Ramos (cell line): ENCODE measurements at regions not wholly inside any gene's neighbourhood (a gene's known extent, or its start where the extent isn't known, plus 50 kb on each side); places are given as distances from the start of the nearest gene placed in this dataset.
"Not testable (repeated sequence)": the region's sequence is repeated elsewhere in the genome, so short reads cannot be mapped to it uniquely, and the experiment has no call there.

Experiments
- in situ Hi-C: fragments of 300-500 bp; cut with MboI; formaldehyde crosslinking; loops from one replicate; pipeline ENCODE4 v1.14.3; 2022; ENCODE audit warnings: low sequenced_read_pairs; ENCODE audit not compliant: unreplicated experiment

GRCh38 chr1:30155253-30155652, 568.1 kb downstream of the MATN1 start:
- in situ Hi-C loops, result not testable (repeated sequence)

- in situ Hi-C loops, result no loop called here
These were observed 569.5 kb downstream of the MATN1 start for GRCh38 chr1:30153743-30154449.

DNA sequence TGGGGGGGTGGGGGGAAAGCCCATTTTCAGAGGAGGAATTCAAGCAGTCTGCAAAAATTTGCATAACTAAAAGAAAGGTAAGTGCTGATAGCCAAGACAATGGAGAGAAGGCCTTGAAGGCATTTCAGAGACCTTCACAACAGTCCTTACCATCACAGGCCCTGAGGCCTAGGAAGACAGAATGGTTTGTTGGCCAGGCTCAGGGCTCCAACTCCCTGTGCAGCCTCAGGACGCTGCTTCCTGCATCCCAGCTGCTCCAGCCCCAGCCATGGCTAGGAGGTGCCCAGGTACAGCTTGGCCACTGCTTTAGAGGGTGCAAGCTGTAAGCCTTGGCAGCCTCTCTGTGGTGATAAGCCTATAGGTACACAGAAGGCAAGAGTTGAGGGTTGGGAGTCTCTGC, 571.6 kb downstream of the MATN1 start:
- in situ Hi-C loops, result no loop called here

GRCh38 chr1:30151119-30151518, 572.3 kb downstream of the MATN1 start:
- in situ Hi-C loops, result no loop called here

DNA sequence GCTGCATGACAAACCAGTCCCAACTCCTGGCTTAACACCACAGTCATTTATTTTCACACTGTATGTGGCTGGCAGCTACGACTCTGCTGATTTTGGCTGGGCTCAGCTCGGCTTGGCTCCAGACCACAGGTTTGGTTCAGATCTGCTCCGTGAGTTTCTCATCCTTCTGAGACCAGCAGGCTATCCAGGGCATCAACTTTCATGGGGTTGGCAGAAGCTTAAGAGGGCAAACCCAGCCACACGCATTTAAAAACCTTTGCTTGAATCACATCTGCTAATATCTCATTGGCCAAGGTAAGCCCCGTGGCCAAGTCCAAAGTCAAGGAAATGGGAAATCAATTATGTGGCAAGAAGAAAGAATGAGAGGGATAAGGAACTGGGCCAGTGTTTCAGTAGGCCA, 574.2 kb downstream of the MATN1 start:
- in situ Hi-C loops, result no loop called here

DNA sequence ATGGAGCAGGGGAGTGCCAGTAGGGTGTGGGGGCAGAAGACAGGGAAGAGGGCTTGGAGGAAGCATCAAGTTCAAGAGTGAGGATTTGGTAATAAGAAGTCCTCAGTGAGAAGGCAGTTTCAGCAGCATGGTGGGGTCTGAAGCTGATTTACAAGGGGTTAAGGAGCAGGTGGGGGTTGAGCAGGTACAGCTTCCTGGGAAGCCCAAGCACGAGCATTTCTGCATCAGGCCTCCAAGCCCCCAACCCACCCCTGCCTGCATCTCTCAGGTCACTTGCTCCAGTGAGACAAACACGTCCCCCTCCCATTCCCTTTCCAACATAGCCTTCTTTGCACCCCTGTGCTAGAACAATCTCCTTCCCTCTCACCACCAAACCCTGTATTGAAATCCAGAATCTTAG, 574.7 kb downstream of the MATN1 start:
- in situ Hi-C loops, result no loop called here

DNA sequence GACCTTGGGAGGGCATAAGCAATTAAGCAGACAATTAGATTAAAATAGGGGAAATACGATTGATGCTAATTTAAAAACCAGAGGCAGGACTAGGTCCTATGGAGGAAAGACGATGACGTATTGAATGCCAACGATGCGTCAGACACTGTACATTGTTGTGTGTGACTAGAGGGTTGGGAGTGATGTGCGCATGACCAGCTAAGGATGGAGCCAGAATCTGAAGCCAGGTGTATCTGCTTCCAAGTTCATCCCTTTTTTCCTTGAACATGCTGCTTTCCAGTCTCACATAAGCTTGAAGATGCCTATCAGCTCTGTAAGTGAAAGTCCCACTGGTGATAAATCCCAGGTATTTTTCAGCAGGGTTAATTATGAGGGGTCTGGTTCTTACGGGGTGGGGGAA, 576.2 kb downstream of the MATN1 start:
- in situ Hi-C loops, result no loop called here

GRCh38 chr1:30146448-30146847, 576.9 kb downstream of the MATN1 start:
- in situ Hi-C loops, result no loop called here

DNA sequence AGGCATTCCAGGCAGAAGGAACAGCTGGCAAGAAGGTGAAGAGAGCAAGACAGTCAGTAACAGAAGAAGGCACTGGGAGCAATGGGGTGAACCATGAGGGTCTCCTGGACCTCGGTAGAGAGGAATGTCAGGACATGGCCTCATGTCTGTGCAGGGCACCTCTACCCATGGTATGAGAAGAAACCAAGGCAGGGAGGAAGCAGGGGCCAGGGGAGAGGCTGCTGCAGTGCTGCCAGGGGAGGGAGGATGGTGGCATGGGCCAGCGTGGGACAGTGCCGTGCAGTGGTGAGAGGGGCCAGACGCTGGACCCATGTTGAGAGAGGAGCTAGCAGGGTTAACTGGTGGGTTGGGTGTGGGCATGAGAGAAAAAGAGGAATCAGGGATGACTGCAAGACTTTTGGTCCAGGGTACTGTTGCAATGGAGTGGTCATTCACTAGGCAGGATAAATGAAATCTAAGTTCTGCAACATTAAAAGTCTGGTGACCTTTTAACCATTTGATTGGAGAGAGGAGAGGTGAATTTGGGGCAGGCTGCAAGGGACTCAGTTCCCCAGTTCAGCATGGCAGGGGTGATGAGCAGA, 577.6 kb downstream of the MATN1 start:
- in situ Hi-C loops, result no loop called here

- in situ Hi-C loops, result no loop called here
These were observed 578.6 kb downstream of the MATN1 start for GRCh38 chr1:30144831-30145230.

- in situ Hi-C loops, result no loop called here
These were observed 579.9 kb downstream of the MATN1 start for GRCh38 chr1:30143517-30143916.

- in situ Hi-C loops, result no loop called here
These were observed 582.8 kb downstream of the MATN1 start for GRCh38 chr1:30140566-30140965.

- in situ Hi-C loops, result no loop called here
These were observed 584.5 kb downstream of the MATN1 start for GRCh38 chr1:30138891-30139290.

GRCh38 chr1:30137001-30137400, 586.4 kb downstream of the MATN1 start:
- in situ Hi-C loops, result no loop called here

- in situ Hi-C loops, result no loop called here
These were observed 587.7 kb downstream of the MATN1 start for GRCh38 chr1:30135698-30136097.

DNA sequence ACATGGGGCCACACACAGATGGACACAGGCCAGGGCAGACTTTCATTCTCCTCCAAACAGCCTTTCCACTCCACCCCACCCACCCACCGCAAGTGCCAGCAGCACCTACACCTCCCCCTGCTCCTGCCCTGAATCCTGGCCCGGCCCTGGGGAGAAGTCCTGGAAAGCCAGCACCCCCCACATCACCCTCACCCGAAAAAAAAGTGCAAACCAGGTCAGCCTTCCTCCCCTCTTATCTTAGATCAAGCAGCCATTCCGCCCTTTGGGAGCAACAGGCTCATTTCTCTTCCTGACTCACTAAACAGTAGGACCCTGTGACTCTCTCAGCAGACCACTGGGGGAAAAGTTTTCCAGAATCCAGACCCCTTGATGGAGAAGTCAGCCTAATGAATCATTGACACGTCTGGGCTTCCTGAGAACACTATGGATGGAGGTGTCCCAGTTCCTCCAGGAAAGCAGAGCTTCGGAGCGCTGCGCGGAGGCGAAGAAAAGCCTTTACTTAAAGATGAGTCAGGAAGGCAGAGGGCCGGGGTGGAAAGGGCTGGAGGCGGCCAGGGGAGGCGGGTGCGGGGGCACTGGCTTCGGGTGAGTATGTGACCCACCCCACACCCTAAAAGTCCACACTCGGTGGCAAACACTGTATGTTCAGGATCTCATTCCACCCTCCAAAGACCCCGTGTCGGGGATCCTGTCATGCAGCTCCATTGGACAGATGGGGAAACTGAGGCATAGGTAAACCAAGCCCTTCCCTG, 588.7 kb downstream of the MATN1 start:
- in situ Hi-C loops, result no loop called here

DNA sequence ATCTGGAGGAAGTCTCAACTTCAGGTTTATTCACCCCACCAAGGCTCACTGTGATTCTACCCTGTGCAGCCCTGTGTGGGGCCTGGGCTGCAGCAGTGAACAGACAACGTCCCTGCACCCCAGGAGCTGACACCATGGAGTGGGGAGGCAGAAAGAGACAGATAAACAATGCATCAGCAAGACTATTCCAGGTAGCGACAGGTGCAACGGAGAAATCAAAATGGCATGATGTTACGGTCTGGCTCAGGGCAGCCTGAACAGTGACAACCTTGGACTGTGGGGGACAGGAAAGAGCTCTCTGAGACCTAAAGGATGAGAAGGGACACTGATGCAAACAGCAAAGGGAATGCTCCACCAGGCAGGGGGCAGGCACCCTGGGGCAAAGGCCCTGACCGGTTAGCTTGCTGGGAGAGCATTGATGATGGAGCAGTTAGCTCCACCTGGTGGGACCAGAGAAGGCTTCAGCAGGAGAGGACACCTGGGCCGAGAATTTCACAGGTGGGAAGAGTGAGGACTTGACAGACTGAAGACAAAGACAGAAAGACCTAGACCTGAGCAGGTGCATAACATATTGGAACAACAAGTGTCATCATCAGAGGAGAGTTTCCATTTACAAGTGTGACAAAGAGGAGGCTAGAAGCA, 589.9 kb downstream of the MATN1 start:
- in situ Hi-C loops, result no loop called here

GRCh38 chr1:30132602-30133286, 590.6 kb downstream of the MATN1 start:
- in situ Hi-C loops, result no loop called here

- in situ Hi-C loops, result not testable (repeated sequence)
These were observed 592.8 kb downstream of the MATN1 start for GRCh38 chr1:30130566-30130965.

- in situ Hi-C loops, result no loop called here
These were observed 593.3 kb downstream of the MATN1 start for GRCh38 chr1:30130099-30130498.
